DOHH2 (cell line): ENCODE measurements at regions not wholly inside any gene's neighbourhood (a gene's known extent, or its start where the extent isn't known, plus 50 kb on each side); places are given as distances from the start of the nearest gene placed in this dataset.

Experiments used
- EZH2phosphoT487 ChIP-seq: fragments of 200-600 bp; sonication (generic); IDR thresholded peaks from 2 replicates; pipeline ENCODE4 v1.6.1; 2017; ENCODE audit warnings: borderline replicate concordance, mild to moderate bottlenecking, antibody characterized with exemption, low read length, moderate library complexity, mixed read lengths
- TF ChIP-seq, protein P1 (sequence below): fragments of 200-600 bp; sonication (generic); IDR thresholded peaks from one replicate; pipeline ENCODE4 v1.5.1; 2014; ENCODE audit warnings: antibody characterized with exemption, mild to moderate bottlenecking, low read depth, low read length; ENCODE audit not compliant: poor library complexity, severe bottlenecking

DNA sequence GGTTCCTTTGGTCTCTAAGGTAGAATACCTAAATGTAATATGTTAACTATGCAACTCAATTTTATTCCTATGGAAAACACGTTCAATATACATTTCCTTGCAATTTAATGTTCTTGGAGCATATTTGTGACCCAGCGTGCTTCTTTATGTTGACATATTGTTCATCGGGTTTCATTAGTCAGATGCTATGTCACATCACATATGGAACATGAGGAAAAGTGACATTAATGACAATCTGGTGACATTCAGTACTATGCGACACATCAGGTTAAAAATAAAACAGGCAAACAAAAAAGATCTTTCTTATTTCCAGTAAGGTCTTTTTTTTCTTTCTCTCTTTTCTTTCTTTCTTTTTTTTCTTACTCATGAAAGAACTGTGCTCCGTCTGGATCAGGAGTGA is 135.6 kb upstream of the SMIM21 start:
- TF ChIP-seq, protein P1, sequence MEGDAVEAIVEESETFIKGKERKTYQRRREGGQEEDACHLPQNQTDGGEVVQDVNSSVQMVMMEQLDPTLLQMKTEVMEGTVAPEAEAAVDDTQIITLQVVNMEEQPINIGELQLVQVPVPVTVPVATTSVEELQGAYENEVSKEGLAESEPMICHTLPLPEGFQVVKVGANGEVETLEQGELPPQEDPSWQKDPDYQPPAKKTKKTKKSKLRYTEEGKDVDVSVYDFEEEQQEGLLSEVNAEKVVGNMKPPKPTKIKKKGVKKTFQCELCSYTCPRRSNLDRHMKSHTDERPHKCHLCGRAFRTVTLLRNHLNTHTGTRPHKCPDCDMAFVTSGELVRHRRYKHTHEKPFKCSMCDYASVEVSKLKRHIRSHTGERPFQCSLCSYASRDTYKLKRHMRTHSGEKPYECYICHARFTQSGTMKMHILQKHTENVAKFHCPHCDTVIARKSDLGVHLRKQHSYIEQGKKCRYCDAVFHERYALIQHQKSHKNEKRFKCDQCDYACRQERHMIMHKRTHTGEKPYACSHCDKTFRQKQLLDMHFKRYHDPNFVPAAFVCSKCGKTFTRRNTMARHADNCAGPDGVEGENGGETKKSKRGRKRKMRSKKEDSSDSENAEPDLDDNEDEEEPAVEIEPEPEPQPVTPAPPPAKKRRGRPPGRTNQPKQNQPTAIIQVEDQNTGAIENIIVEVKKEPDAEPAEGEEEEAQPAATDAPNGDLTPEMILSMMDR = no peak
- no peak for TF ChIP-seq EZH2phosphoT487
